Neural cell (in vitro differentiated cells): ENCODE measurements at regions not wholly inside any gene's neighbourhood (a gene's known extent, or its start where the extent isn't known, plus 50 kb on each side); places are given as distances from the start of the nearest gene placed in this dataset.

Source experiments
- CTCF ChIP-seq: fragments of 450-650 bp; IDR thresholded peaks from 2 replicates; pipeline ENCODE4 v1.5.1; 2014; ENCODE audit warnings: antibody characterized with exemption, mild to moderate bottlenecking, moderate library complexity; ENCODE audit not compliant: poor library complexity, severe bottlenecking
- EP300 ChIP-seq: fragments of 450-650 bp; conservative IDR thresholded peaks from 2 replicates; pipeline ENCODE4 v1.6.1; 2014; ENCODE audit warnings: antibody characterized with exemption, mild to moderate bottlenecking, moderate library complexity; ENCODE audit not compliant: poor library complexity, severe bottlenecking
- POLR2AphosphoS5 ChIP-seq: IDR thresholded peaks from 2 replicates; pipeline ENCODE4 v1.6.1; 2012
- RAD21 ChIP-seq: fragments of 450-650 bp; conservative IDR thresholded peaks from 2 replicates; pipeline ENCODE4 v1.6.1; 2014; ENCODE audit warnings: antibody characterized with exemption, mild to moderate bottlenecking, moderate library complexity
- SMC3 ChIP-seq: fragments of 450-650 bp; conservative IDR thresholded peaks from 2 replicates; pipeline ENCODE4 v1.6.1; 2014; ENCODE audit warnings: antibody characterized with exemption, mild to moderate bottlenecking, moderate library complexity; ENCODE audit not compliant: poor library complexity

DNA sequence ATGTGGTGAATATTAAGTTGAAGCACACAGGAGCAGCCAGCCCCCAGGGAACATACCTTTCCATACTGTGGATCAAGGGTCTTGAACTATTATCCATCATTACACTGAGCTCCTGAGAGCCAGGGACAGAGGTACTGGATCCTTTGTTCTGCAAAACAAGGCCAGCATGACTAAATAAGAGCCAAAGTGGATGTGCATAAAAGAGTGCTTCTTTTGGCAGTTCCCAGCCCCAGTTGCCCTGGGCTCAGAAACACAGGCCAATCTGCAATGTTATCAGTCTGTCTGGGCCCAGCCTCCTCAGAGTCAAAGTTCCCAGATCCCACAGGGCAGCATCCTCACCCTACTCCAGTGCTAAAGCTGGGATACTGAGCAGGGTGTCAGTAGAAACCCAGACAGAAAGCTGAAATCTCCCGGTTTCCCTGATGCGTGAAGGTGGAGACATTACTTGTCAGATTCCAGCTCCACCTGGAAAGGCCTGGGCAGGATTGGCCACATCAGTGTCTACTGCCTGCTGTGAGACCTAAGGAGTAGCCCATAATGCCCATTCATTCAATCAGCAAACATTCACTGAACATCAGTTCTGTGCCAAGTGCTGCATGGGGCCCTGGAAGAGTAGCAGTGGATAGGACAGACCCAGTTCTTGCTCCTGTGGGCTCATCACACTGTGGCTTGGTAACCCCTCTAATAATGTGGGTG lies 342.7 kb downstream of the CXCL12 start:
- TF ChIP-seq CTCF (no peak), SMC3 (no peak), RAD21 (no peak), POLR2AphosphoS5 (no peak), EP300 (no peak)
